ENCODE measurements at regions not wholly inside any gene's neighbourhood (a gene's known extent, or its start where the extent isn't known, plus 50 kb on each side); places are given as distances from the start of the nearest gene placed in this dataset.

- no peak for DNase-seq (ENCODE audit: low read depth, low spot score)
- TF ChIP-seq SUZ12 (IDR thresholded peaks at IDR 0.05; ENCODE audit: extremely low read depth, insufficient read depth, insufficient read length) (no peak), YY1 (IDR thresholded peaks at IDR 0.05; ENCODE audit: insufficient read depth, insufficient read length) (no peak), ZNF274 (IDR thresholded peaks at IDR 0.05; ENCODE audit: low read depth, low read length) (no peak)
- Histone ChIP-seq H3K4me3 (ENCODE audit: insufficient read length, low read depth) (no peak overlapping the region), H3K36me3 (ENCODE audit: insufficient read depth, insufficient read length, low read length) (no peaks in the 10 kb centered on the region), H3K4me1 (ENCODE audit: insufficient read depth, insufficient read length) (peaks cover 4% of the 10 kb centered on the region), H3K9ac (ENCODE audit: insufficient read length, low read depth) (no peak overlapping the region), H3K9me3 (ENCODE audit: insufficient read depth, low read length) (no peaks in the 10 kb centered on the region), H3K27me3 (ENCODE audit: insufficient read depth, insufficient read length) (no peaks in the 10 kb centered on the region)
These were observed 51.3 kb upstream of the TSPAN2 start for GRCh38 chr1:115140442-115141144.

GRCh38 chr1:115139381-115139780, 50.1 kb upstream of the TSPAN2 start:
- Histone ChIP-seq H3K4me1 (ENCODE audit: insufficient read depth, insufficient read length) (peaks cover 4% of the 10 kb centered on the region), H3K36me3 (ENCODE audit: insufficient read depth, insufficient read length, low read length) (no peaks in the 10 kb centered on the region), H3K9me3 (ENCODE audit: insufficient read depth, low read length) (no peaks in the 10 kb centered on the region), H3K27me3 (ENCODE audit: insufficient read depth, insufficient read length) (no peaks in the 10 kb centered on the region), H3K4me3 (ENCODE audit: insufficient read length, low read depth) (no peak overlapping the region), H3K9ac (ENCODE audit: insufficient read length, low read depth) (no peak overlapping the region)
- DNase-seq (ENCODE audit: low read depth, low spot score), result no peak
- TF ChIP-seq SUZ12 (IDR thresholded peaks at IDR 0.05; ENCODE audit: extremely low read depth, insufficient read depth, insufficient read length) (no peak), ZNF274 (IDR thresholded peaks at IDR 0.05; ENCODE audit: low read depth, low read length) (no peak), YY1 (IDR thresholded peaks at IDR 0.05; ENCODE audit: insufficient read depth, insufficient read length) (no peak)
